ENCODE measurements at regions not wholly inside any gene's neighbourhood (a gene's known extent, or its start where the extent isn't known, plus 50 kb on each side); places are given as distances from the start of the nearest gene placed in this dataset.
"Not testable (repeated sequence)": the region's sequence is repeated elsewhere in the genome, so short reads cannot be mapped to it uniquely, and the experiment has no call there.

GRCh38 chr10:30709229-30709628 lies 79.7 kb upstream of the LYZL2 start:
- ChIA-PET CTCF (interaction anchor here (1.1 kb wide), 1 partner anchor 22 kb away, joined by 4 read pairs; no protein-coding TSS in a partner anchor), POLR2A (no interaction called here)
- no peak for DNase-seq (ENCODE audit: extremely low spot score)
- TF ChIP-seq HDGF (IDR thresholded peaks at IDR 0.05; ENCODE audit: borderline replicate concordance) = no peak
- no peak for TF ChIP-seq CTBP1 (IDR thresholded peaks at IDR 0.05; ENCODE audit: borderline replicate concordance)
- no peak for TF ChIP-seq FOXA1 (IDR thresholded peaks at IDR 0.05)
- TF ChIP-seq LEF1 (IDR thresholded peaks at IDR 0.05; ENCODE audit: borderline replicate concordance) = no peak
- TF ChIP-seq ARNT (IDR thresholded peaks at IDR 0.05) = no peak

DNA sequence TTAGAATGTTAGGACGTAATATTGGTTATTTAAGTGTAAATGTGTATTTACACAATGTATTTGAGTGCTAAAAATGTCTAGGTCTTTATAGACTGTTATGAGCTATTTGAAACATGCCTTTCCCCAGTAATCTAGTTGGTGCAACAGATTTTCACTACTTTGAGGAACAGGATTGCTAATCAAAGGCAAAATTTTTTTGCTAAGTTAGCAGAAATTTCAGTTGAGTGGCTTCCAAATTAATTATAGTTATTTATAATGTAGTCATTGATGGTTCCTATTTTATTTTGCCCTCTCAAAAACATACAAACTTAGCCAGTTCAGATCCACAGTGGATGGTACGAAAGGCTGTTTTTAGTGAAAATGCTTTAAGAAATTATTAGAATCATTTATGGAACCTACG lies 78.7 kb upstream of the LYZL2 start:
- ChIA-PET POLR2A (no interaction called here), CTCF (no interaction called here)
- no peak for DNase-seq (ENCODE audit: extremely low spot score)
- no peak for TF ChIP-seq L3MBTL2 (conservative IDR thresholded peaks at IDR 0.05)
- no peak for TF ChIP-seq SUZ12 (IDR thresholded peaks at IDR 0.05)
- TF ChIP-seq, protein P1, sequence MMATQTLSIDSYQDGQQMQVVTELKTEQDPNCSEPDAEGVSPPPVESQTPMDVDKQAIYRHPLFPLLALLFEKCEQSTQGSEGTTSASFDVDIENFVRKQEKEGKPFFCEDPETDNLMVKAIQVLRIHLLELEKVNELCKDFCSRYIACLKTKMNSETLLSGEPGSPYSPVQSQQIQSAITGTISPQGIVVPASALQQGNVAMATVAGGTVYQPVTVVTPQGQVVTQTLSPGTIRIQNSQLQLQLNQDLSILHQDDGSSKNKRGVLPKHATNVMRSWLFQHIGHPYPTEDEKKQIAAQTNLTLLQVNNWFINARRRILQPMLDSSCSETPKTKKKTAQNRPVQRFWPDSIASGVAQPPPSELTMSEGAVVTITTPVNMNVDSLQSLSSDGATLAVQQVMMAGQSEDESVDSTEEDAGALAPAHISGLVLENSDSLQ (IDR thresholded peaks at IDR 0.05) = no peak
- no peak for TF ChIP-seq FOXM1 (IDR thresholded peaks at IDR 0.05; ENCODE audit: borderline replicate concordance)
- no peak for TF ChIP-seq NFRKB (IDR thresholded peaks at IDR 0.05)
- no peak for TF ChIP-seq ELF4 (IDR thresholded peaks at IDR 0.05)
- TF ChIP-seq FOXK2 (IDR thresholded peaks at IDR 0.05) = no peak
- no peak for TF ChIP-seq LEF1 (IDR thresholded peaks at IDR 0.05; ENCODE audit: borderline replicate concordance)
- TF ChIP-seq BHLHE40 (IDR thresholded peaks at IDR 0.05; ENCODE audit: borderline replicate concordance) = no peak
- no peak for TF ChIP-seq HDGF (IDR thresholded peaks at IDR 0.05; ENCODE audit: borderline replicate concordance)
- TF ChIP-seq CTBP1 (IDR thresholded peaks at IDR 0.05; ENCODE audit: borderline replicate concordance) = no peak
- no peak for TF ChIP-seq ZNF384 (IDR thresholded peaks at IDR 0.05)
- TF ChIP-seq TARDBP (IDR thresholded peaks at IDR 0.05) = no peak
- no peak for TF ChIP-seq FOXA1 (IDR thresholded peaks at IDR 0.05)
- TF ChIP-seq SP1 (IDR thresholded peaks at IDR 0.05) = no peak
- TF ChIP-seq ARNT (IDR thresholded peaks at IDR 0.05) = no peak

DNA sequence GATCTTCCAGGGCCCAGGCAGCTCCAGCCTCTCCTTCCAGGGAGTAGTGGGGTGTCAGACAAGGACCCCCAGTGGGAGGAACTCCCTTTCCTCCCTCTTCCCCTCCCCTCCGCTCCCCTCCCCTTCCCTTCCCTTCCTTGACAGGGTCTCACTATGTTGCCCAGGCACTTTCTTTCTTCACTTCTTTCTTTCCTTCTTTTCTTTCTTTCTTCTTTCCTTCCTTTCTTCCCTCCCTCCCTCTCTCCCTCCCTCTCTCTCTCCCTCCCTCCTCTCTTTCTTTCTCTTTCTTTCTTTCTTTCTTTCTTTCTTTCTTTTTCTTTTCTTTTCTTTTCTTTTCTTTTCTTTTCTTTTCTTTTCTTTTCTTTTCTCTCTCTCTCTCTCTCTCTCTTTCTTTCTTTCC lies 76.6 kb upstream of the LYZL2 start:
- POLR2A ChIA-PET; CTCF ChIA-PET; DNase-seq (ENCODE audit: extremely low spot score): not testable (repeated sequence)

GRCh38 chr10:30705625-30706149 lies 76.1 kb upstream of the LYZL2 start:
- TF ChIP-seq HDGF (IDR thresholded peaks at IDR 0.05; ENCODE audit: borderline replicate concordance) = no peak
- TF ChIP-seq, protein P1 (IDR thresholded peaks at IDR 0.05) = no peak
- TF ChIP-seq CTBP1 (IDR thresholded peaks at IDR 0.05; ENCODE audit: borderline replicate concordance) = no peak
- CTCF ChIA-PET = no interaction called here
- POLR2A ChIA-PET = no interaction called here
- no peak for DNase-seq (ENCODE audit: extremely low spot score)

DNA sequence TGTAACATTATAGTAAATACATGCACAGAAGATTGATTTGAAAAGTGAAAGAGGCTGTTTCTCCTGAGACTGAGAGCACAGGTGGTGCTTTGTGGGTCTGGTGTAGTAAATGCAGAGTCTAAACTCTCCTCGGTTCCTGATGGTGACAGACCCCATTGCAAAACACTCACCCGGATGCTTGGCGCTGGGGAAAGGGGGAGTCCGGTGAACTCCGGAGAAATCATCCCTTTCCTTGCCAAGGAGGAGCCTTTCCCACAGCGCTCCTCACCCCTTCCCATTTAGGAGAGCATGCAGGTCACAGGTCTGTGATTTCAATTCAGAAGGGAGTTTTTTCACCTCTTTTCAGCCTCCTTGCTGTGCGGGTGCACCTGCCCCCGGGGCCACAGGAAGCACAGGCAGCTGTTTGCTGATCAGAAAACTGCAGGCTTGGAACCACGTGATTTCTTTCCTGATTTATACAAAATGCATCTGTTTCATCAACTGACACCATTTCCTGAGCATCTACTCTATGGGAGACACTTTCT lies 75.6 kb upstream of the LYZL2 start:
- DNase-seq (ENCODE audit: extremely low spot score) = no peak
- POLR2A ChIA-PET = no interaction called here
- TF ChIP-seq SP1 (IDR thresholded peaks at IDR 0.05) = no peak
- TF ChIP-seq L3MBTL2 (conservative IDR thresholded peaks at IDR 0.05) = no peak
- TF ChIP-seq LEF1 (IDR thresholded peaks at IDR 0.05; ENCODE audit: borderline replicate concordance) = no peak
- no peak for TF ChIP-seq ELF4 (IDR thresholded peaks at IDR 0.05)
- no peak for TF ChIP-seq BHLHE40 (IDR thresholded peaks at IDR 0.05; ENCODE audit: borderline replicate concordance)
- TF ChIP-seq FOXM1 (IDR thresholded peaks at IDR 0.05; ENCODE audit: borderline replicate concordance) = no peak
- no peak for TF ChIP-seq FOXA1 (IDR thresholded peaks at IDR 0.05)
- TF ChIP-seq ZNF384 (IDR thresholded peaks at IDR 0.05) = no peak
- CTCF ChIA-PET = interaction anchor here (0.7 kb wide), 1 partner anchor 43 kb away, joined by 3 read pairs; no protein-coding TSS in a partner anchor

DNA sequence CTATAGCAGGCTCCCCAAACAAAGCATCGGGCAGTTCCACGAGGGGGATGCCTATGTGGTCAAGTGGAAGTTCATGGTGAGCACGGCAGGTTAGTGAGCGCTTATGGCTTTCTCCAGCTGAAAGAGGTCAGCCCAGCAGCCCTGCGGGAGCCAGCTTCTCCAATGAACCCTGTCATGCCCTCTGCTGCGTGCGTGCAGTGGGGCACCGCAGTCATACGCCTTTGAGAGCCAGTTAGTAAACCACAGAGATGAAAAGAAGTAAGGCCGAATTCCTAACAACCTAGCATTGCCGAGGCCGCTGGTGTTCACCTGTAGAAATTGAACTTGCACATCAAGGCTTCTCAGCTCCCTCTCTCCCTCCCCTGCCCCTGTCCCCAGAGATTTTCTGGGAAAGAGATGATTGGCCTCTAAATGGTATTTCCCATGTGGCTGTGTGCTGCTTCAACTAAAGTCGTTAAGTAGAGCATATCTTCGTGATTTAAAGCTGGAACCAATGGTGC lies 75.1 kb upstream of the LYZL2 start:
- POLR2A ChIA-PET; DNase-seq (ENCODE audit: extremely low spot score): not testable (repeated sequence)
- CTCF ChIA-PET = interaction anchor here (0.7 kb wide), 1 partner anchor 44 kb away, joined by 3 read pairs; no protein-coding TSS in a partner anchor

DNA sequence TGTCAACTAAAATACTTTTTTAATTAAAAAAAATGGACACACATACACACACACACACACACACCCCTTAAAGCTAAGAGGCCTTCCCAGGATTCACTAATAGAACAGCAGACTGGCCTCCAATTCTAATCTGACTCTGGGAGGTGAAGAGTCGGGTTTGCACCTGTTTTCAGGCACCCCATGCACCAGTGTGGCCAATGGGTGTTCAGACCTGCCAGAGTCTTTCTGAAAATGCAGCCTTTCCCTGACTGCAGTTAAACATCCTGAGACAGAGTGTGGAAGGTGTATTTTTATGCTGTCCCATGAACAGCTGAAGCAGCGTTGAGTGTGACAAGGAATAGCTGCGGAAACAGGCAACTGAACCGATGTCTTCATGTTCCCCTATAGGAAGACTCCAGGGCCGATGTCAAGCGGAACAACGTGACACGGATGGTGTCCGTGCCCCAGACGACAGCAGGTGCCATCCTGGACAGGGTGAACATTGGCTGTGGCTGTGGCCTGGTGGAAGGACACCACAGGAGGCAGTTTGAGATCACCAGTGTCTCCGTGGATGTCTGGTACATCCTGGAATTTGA lies 74.6 kb upstream of the LYZL2 start:
- ChIA-PET POLR2A (no interaction called here), CTCF (interaction anchor here (0.7 kb wide), 1 partner anchor 44 kb away, joined by 3 read pairs; no protein-coding TSS in a partner anchor)
- TF ChIP-seq ELF4 (IDR thresholded peaks at IDR 0.05) (no peak), FOXA1 (IDR thresholded peaks at IDR 0.05) (no peak), HDGF (IDR thresholded peaks at IDR 0.05; ENCODE audit: borderline replicate concordance) (no peak), SP1 (IDR thresholded peaks at IDR 0.05) (no peak), ZNF384 (IDR thresholded peaks at IDR 0.05) (no peak), L3MBTL2 (conservative IDR thresholded peaks at IDR 0.05) (no peak)

GRCh38 chr10:30703446-30703845 lies 73.9 kb upstream of the LYZL2 start:
- CTCF ChIA-PET; POLR2A ChIA-PET; DNase-seq (ENCODE audit: extremely low spot score): not testable (repeated sequence)

More for the DNA sequence above, 74.6 kb upstream of the LYZL2 start:
- DNase-seq (ENCODE audit: extremely low spot score) = no peak
